B cell (primary cell): ENCODE measurements at regions not wholly inside any gene's neighbourhood (a gene's known extent, or its start where the extent isn't known, plus 50 kb on each side); places are given as distances from the start of the nearest gene placed in this dataset.

ENCODE experiments used
- ATAC-seq: fragments of 200-7000 bp; cut with Tn5 transposase; one replicate; pipeline ENCODE4 v1.10.0; 2021; ENCODE audit warnings: low read depth, mild to moderate bottlenecking, moderate number of reproducible peaks, moderate library complexity
- CTCF ChIA-PET: fragments of 350-600 bp; sonication (Branson Sonifier 250); formaldehyde crosslinking; loops from one replicate; lab custom pipeline; 2021; ENCODE audit warnings: antibody characterized with exemption, inconsistent platforms; lab: Charles Lee
- POLR2A ChIA-PET: fragments of 350-600 bp; sonication (Branson Sonifier 250); formaldehyde crosslinking; loops from one replicate; lab custom pipeline; 2021; ENCODE audit warnings: antibody characterized with exemption; lab: Charles Lee
- DNase-seq: peaks from one replicate; pipeline ENCODE4 v3.0.0; 2013
- H2AFZ ChIP-seq: 2 replicates; pipeline ENCODE4 v1.6.1; 2012; ENCODE audit warnings: mild to moderate bottlenecking, low read depth, low read length; ENCODE audit not compliant: insufficient read depth, poor library complexity, severe bottlenecking
- H3K27ac ChIP-seq, 2 donors: 1 replicate in 1 of 2; 2 replicates in 1 of 2; pipeline ENCODE4 v1.5.1; 2012 to 2013; ENCODE audit warnings: low read length in 2 of 2, mild to moderate bottlenecking in 2 of 2, moderate library complexity in 1 of 2
- H3K27me3 ChIP-seq, 4 experiments: fragments of 200-600 bp in 1 of 4; sonication (generic) in 1 of 4; replicated peaks in 1 of 4; 1 replicate in 2 of 4; 2 replicates in 2 of 4; pipeline versions ENCODE4 v1.6.1 to v1.7.0; 2013 to 2016; ENCODE audit warnings: low read length in 3 of 4, mild to moderate bottlenecking in 2 of 4, mixed read lengths in 1 of 4, moderate library complexity in 1 of 4; ENCODE audit not compliant: insufficient read depth in 4 of 4, control insufficient read depth in 3 of 4; ENCODE audit errors: control extremely low read depth in 1 of 4
- H3K36me3 ChIP-seq, 2 experiments: replicated peaks in 1 of 2; 1 replicate in 1 of 2; 2 replicates in 1 of 2; pipeline versions ENCODE4 v1.6.1 to v1.7.1; 2013; ENCODE audit warnings: low read length in 1 of 2; ENCODE audit not compliant: insufficient read depth in 2 of 2, control insufficient read depth in 1 of 2; ENCODE audit errors: control extremely low read depth in 1 of 2, extremely low read depth in 1 of 2
- H3K4me1 ChIP-seq, 2 donors: fragments of 200-600 bp in 1 of 2; sonication (generic) in 1 of 2; 1 replicate in 1 of 2; 2 replicates in 1 of 2; pipeline versions ENCODE4 v1.5.1 to v1.6.1; 2013 to 2017; ENCODE audit warnings: low read length in 2 of 2; ENCODE audit not compliant: control insufficient read depth in 2 of 2, insufficient read depth in 2 of 2
- H3K4me2 ChIP-seq: replicated peaks from 2 replicates; pipeline ENCODE3; 2012; ENCODE audit warnings: mild to moderate bottlenecking, low read depth, low read length; ENCODE audit not compliant: poor library complexity, severe bottlenecking
- H3K4me3 ChIP-seq, 5 experiments: fragments of 200-600 bp in 1 of 5; sonication (generic) in 1 of 5; 1 replicate in 3 of 5; 2 replicates in 2 of 5; pipeline versions ENCODE4 v1.5.1 to v1.7.0; 2011 to 2016; ENCODE audit warnings: low read length in 4 of 5, mild to moderate bottlenecking in 4 of 5, low read depth in 2 of 5, control low read depth in 1 of 5, moderate library complexity in 1 of 5; ENCODE audit not compliant: insufficient read depth in 1 of 5; ENCODE audit errors: control extremely low read depth in 1 of 5, extremely low read depth in 1 of 5
- H3K79me2 ChIP-seq: fragments of 200-600 bp; sonication (generic); one replicate; pipeline ENCODE4 v1.6.0; 2016; ENCODE audit warnings: low read length; ENCODE audit not compliant: control insufficient read depth, insufficient read depth
- H3K9ac ChIP-seq: fragments of 200-600 bp; sonication (generic); 2 replicates; pipeline ENCODE4 v1.6.1; 2017; ENCODE audit warnings: mild to moderate bottlenecking, low read length, moderate library complexity
- H3K9me3 ChIP-seq, 3 donors: one replicate each; pipeline versions ENCODE4 v1.6.1 to v1.7.1; 2013; ENCODE audit warnings: low read length in 2 of 3; ENCODE audit not compliant: control insufficient read depth in 2 of 3, insufficient read depth in 1 of 3; ENCODE audit errors: control extremely low read depth in 1 of 3
- H4K20me1 ChIP-seq: 2 replicates; pipeline ENCODE4 v1.6.0; 2012; ENCODE audit warnings: mild to moderate bottlenecking, low read length; ENCODE audit not compliant: insufficient read depth, control insufficient read depth, poor library complexity, severe bottlenecking
- H3K27ac Mint-ChIP-seq: one replicate; pipeline ENCODE4 v1.8.0; 2021; ENCODE audit warnings: mixed read lengths
- H3K27me3 Mint-ChIP-seq: one replicate; pipeline ENCODE4 v1.8.0; 2021; ENCODE audit warnings: mixed read lengths
- H3K4me1 Mint-ChIP-seq: one replicate; pipeline ENCODE4 v1.8.0; 2021; ENCODE audit warnings: mixed read lengths
- H3K4me3 Mint-ChIP-seq: one replicate; pipeline ENCODE4 v1.8.0; 2021; ENCODE audit warnings: mixed read lengths
- H3K9me3 Mint-ChIP-seq: one replicate; pipeline ENCODE4 v1.8.0; 2022; ENCODE audit warnings: mixed read lengths; ENCODE audit not compliant: insufficient read depth
- EZH2 ChIP-seq: IDR thresholded peaks from 2 replicates; pipeline ENCODE4 v1.6.1; 2012; ENCODE audit warnings: borderline replicate concordance, low read depth, mild to moderate bottlenecking, moderate library complexity, low read length; ENCODE audit not compliant: insufficient read depth, poor library complexity, severe bottlenecking
- WGBS: methylation state at CpG from one replicate; pipeline ENCODE4 v1.1.5; 2013; ENCODE audit warnings: missing lambda C conversion rate; ENCODE audit not compliant: insufficient coverage; 5-methylcytosine and 5-hydroxymethylcytosine counted together
- intact Hi-C: fragments of 100-400 bp; cut with micrococcal nuclease; formaldehyde crosslinking; loops from one replicate; pipeline ENCODE4 v1.10.0; 2022
- TF ChIP-seq, protein P1 (sequence below): fragments of 200-600 bp; IDR thresholded peaks from one replicate; pipeline ENCODE4 v1.8.0; 2022; ENCODE audit warnings: antibody characterized with exemption, mild to moderate bottlenecking

DNA sequence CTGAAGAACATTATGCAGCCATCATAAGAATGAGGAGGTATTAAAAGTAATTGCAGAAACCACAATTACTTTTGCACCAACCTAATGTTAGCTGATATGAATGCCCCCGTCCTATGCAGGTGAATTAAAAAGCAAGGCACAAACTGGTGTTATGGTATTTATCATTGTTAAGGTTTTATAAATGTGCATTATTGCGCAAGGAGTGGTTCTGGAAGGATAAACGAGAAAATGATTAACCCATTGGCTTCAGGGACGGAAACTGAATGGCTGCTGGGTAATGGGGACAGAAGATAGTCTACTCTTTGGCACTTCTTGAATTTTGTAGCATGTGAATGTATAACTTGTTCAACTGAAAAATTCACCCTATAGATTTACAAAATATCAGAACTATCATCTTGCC lies 148.6 kb upstream of the SALL4 start:
- H3K9ac ChIP-seq = no peak overlapping the region
- ChIA-PET CTCF (no interaction called here), POLR2A (no interaction called here)
- DNase-seq = no peak
- no peak for ATAC-seq
- 100% methylated on average over 1 of the region's 4 CpGs for WGBS
- no peaks in the 10 kb centered on the region for H3K4me1 ChIP-seq
- H4K20me1 ChIP-seq = no peaks in the 10 kb centered on the region
- TF ChIP-seq, protein P1, sequence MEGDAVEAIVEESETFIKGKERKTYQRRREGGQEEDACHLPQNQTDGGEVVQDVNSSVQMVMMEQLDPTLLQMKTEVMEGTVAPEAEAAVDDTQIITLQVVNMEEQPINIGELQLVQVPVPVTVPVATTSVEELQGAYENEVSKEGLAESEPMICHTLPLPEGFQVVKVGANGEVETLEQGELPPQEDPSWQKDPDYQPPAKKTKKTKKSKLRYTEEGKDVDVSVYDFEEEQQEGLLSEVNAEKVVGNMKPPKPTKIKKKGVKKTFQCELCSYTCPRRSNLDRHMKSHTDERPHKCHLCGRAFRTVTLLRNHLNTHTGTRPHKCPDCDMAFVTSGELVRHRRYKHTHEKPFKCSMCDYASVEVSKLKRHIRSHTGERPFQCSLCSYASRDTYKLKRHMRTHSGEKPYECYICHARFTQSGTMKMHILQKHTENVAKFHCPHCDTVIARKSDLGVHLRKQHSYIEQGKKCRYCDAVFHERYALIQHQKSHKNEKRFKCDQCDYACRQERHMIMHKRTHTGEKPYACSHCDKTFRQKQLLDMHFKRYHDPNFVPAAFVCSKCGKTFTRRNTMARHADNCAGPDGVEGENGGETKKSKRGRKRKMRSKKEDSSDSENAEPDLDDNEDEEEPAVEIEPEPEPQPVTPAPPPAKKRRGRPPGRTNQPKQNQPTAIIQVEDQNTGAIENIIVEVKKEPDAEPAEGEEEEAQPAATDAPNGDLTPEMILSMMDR = no peak
- TF ChIP-seq EZH2 = no peak
- no peak overlapping the region for H2AFZ ChIP-seq
- no peak overlapping the region for H3K4me3 ChIP-seq
- no peaks in the 10 kb centered on the region for H3K27me3 ChIP-seq
- Mint-ChIP-seq H3K4me1 (no peaks in the 10 kb centered on the region), H3K27me3 (peaks cover 3% of the 10 kb centered on the region), H3K4me3 (no peak overlapping the region), H3K9me3 (no peaks in the 10 kb centered on the region), H3K27ac (no peak overlapping the region)
- H3K4me2 ChIP-seq = no peak overlapping the region
- no peaks in the 10 kb centered on the region for H3K36me3 ChIP-seq
- H3K27ac ChIP-seq = no peak overlapping the region
- no peaks in the 10 kb centered on the region for H3K79me2 ChIP-seq
- intact Hi-C loops = no loop called here
- no peaks in the 10 kb centered on the region for H3K9me3 ChIP-seq

DNA sequence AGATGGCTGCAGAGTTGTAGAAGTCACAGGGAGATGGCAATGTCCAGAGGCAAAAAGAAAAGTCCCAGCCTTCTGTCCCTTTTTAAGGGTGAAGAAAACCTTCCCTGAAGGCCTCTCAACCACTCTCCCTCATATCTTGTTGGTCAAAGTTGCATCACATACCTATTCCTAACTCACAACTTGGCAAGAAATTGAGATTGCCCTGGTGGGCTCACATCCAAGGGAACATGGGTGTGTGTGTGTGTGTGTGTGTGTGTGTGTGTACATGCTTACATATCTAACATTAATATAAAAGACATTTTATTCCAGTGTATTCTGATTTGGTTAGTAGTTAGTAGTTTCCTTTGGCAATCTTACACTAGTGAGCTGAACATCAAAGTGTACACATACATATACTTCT lies 144.3 kb upstream of the SALL4 start:
- H3K4me3 Mint-ChIP-seq = no peak overlapping the region
- H3K9ac ChIP-seq = no peak overlapping the region
- CTCF ChIA-PET = no interaction called here

More for the DNA sequence above, 144.3 kb upstream of the SALL4 start:
- Histone ChIP-seq H3K27me3 (no peaks in the 10 kb centered on the region), H2AFZ (no peak overlapping the region), H3K79me2 (no peaks in the 10 kb centered on the region), H4K20me1 (no peaks in the 10 kb centered on the region), H3K4me2 (no peak overlapping the region), H3K36me3 (no peaks in the 10 kb centered on the region), H3K4me3 (no peak overlapping the region), H3K4me1 (no peaks in the 10 kb centered on the region), H3K27ac (no peak overlapping the region), H3K9me3 (no peaks in the 10 kb centered on the region)
- ATAC-seq (no peak), DNase-seq (no peak)
- intact Hi-C loops = no loop called here
- POLR2A ChIA-PET = no interaction called here
- H3K27ac Mint-ChIP-seq = no peak overlapping the region
- H3K27me3 Mint-ChIP-seq = peaks cover 5% of the 10 kb centered on the region
- no peaks in the 10 kb centered on the region for H3K9me3 Mint-ChIP-seq
- TF ChIP-seq EZH2 = no peak
- TF ChIP-seq, protein P1 = no peak
- H3K4me1 Mint-ChIP-seq = no peaks in the 10 kb centered on the region
